ENCODE measurements at regions not wholly inside any gene's neighbourhood (a gene's known extent, or its start where the extent isn't known, plus 50 kb on each side); places are given as distances from the start of the nearest gene placed in this dataset.

- DNase-seq, result no peak
Observed at GRCh38 chr5:167880420-167880819, 411.0 kb upstream of the WWC1 start.

GRCh38 chr5:167881041-167881440, 410.4 kb upstream of the WWC1 start:
- DNase-seq, result no peak

- DNase-seq, result no peak
Observed at GRCh38 chr5:167886196-167886595, 405.2 kb upstream of the WWC1 start.

GRCh38 chr5:167888393-167888792, 403.1 kb upstream of the WWC1 start:
- no peak for DNase-seq

DNA sequence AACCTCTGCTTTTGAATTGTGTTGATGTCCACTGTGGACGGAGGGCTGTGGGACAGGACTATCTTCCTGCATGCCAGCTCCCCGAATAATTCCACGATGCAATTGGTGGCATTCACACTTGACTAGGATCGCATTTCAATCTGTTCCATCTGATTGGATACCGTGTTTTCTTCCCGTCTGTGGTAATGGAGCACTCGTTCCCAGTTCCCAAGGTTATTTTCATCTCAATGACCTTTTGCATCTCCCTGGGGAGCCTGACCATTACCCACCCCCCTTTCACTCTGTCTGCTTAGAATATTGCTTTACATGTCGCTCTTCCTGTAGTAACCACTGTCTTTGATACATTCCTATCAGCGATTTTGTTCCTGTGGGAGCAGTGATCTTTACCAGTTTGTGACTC, 402.2 kb upstream of the WWC1 start:
- no peak for DNase-seq

GRCh38 chr5:167892352-167893115, 398.9 kb upstream of the WWC1 start:
- DNase-seq, result no peak

- DNase-seq, result no peak
Observed at GRCh38 chr5:167893271-167893670, 398.2 kb upstream of the WWC1 start.

- no peak for DNase-seq
Observed at GRCh38 chr5:167894631-167895472, 396.6 kb upstream of the WWC1 start.

GRCh38 chr5:167895899-167896659, 395.4 kb upstream of the WWC1 start:
- DNase-seq, result no peak

- no peak for DNase-seq
Observed at GRCh38 chr5:167896814-167897213, 394.6 kb upstream of the WWC1 start.

- no peak for DNase-seq
Observed at GRCh38 chr5:167897371-167897770, 394.1 kb upstream of the WWC1 start.

GRCh38 chr5:167898361-167899042, 392.9 kb upstream of the WWC1 start:
- no peak for DNase-seq

DNA sequence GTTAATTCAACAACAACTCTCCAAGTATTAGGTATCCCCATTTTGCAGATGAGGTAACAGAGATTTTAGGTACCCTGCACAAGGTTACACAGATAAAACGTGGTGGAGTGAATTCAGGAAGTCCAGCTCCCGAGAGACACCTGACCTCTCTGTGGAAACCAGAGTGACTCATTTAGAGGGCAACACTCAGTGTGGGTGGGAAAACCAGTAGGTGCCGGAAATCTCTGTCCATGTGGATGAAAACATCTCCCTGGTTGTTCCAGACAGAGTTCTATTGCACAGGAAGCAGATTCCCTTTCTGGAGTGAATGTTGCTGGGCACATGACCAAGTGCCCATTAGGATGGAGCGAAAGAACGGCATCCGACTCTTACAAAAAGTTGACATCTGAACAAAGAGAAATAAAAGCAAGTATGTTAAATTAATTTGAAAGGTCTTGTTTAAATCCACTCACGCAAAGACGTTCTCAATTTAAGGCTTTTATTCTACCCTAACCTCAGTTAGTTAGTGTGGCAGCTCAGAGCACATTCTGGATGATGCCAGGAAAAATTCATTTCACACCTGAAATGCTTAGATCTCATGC, 391.9 kb upstream of the WWC1 start:
- no peak for DNase-seq

- DNase-seq, result no peak
Observed at GRCh38 chr5:167900340-167900935, 391.0 kb upstream of the WWC1 start.

DNA sequence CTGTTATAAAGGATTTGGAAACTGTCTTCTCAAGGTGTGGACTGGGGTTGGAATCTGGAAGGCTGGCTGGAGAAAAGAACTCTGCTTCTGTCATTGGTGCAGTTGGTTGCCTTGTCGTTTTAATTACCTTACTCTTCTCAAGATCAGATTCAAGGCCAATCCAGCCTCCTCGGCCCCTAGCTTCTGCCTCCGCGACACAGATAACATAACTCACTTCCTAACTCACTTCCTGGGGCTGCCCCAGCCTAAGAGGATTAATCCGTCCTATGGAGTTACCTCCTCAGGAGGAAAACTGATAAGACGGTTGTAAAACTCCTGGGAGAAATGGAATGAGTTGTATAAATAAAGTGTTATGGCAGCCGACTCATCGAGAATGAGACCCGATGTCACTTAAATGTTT, 389.1 kb upstream of the WWC1 start:
- DNase-seq, result no peak

DNA sequence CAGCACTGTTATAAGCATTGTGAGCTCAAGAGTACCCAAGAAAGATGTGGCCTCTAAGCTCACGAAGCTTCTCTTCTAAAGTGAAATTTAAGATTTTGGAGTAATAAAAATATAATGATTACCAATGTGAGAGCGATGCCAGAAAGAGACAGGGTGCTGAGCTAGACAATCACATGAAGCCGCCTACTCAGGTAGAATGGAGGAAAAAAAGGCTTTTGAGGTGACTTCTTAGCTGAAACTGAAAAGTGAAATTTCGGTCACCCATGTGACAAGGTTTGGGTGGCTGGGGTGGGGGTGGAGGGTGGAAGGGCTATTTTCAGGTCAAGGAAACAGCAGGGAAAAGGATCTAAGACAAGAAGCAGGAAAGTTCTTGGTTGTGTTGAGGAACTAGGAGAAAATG, 388.2 kb upstream of the WWC1 start:
- DNase-seq, result no peak

DNA sequence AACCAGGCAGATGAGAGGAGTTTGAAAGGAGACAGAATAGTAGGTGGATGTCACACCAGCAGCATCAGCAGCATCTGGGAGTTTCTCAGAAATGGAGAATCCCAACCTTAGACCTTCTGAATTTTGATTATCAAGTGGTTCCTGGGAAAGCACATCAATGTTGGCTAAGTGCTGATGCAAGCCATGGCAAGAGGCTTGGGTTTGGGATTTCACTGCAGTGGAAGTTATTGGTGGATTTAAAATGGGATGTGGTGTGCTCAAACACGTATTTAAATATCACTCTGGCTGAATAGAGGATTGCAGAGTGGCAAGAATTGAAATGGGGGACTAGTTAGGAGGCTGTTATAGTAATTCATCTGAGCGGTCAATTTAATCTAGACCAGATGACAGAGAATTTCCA, 387.8 kb upstream of the WWC1 start:
- DNase-seq, result no peak

DNA sequence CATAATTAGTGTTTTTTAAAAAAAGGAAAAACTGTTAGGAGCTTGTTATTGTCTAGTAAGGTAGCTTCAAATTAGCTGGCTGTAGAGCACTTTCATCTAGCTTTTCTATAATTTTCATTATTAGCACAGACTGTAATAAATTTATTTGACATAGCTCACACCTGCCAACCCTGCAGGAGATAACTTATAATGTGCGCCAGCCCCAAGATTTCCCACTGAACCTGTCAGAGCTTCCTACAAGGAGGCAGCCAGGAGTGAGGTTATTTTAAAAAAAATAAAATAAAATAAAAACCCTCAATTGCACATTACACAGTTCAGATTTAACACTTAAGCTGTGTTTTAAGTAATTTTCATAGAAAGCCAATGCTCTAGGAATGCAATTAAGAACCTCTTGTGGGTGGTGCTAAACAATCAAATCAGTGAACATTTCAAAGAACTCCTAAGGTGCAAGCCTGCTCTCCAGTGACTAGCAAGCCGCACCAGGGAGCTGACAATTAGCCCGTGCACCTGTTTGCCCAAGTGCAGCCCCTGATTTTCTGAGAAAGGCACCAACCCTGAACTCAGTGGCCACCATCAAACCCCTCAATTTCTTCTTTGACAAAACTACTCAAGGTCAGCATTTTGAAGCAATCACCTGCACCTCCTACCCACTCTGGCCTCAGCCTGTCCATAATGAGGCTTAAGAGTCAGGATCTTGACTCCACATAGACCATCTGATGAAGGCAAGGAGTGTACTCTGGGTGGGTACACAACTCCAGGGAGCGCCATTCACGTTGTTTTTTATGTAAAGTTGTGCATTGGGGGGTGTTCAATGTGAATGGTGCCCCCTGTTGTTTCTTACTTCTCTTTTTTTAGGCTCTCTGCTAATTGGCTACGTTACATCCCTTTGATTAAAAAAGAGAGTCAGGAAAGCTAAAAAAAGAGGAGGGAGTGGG, 385.3 kb upstream of the WWC1 start:
- no peak for DNase-seq

DNA sequence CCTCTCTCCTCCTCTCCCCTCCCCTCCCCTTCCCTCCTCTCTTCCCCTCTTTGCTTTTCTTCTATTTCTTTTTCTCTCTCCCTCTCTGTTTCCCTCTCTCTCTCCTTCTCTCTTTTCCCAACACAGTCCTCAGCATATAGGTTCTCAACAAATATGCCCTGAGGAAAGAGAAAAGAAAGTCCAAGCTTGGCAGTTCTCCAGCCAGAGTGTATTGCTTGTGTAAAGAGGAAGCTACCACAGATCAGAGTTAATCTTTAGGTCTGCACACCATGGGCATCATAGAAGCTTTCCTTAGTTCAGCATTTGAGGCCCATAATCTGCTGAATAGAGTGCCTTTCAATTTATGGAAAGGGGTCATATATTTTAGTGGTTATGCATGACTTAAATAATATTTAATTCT, 382.8 kb upstream of the WWC1 start:
- DNase-seq, result no peak

- no peak for DNase-seq
Observed at GRCh38 chr5:167912941-167913665, 378.3 kb upstream of the WWC1 start.
